Stimulated activated naive CD8-positive, alpha-beta T cell treated with anti-CD3 and anti-CD28 coated beads, Interleukin-15, Interleukin-2, amounts not matched to agents 100 U/mL and 50 U/mL, for 24 hours (primary cell): ENCODE measurements at regions not wholly inside any gene's neighbourhood (a gene's known extent, or its start where the extent isn't known, plus 50 kb on each side); places are given as distances from the start of the nearest gene placed in this dataset.
"Not testable (repeated sequence)": the region's sequence is repeated elsewhere in the genome, so short reads cannot be mapped to it uniquely, and the experiment has no call there.

ENCODE experiments used
- ATAC-seq: fragments of 150-1000 bp; cut with Tn5 transposase; one replicate; pipeline ENCODE4 v1.10.0; 2021
- DNase-seq: peaks from one replicate; pipeline ENCODE4 v3.0.0; 2021

- DNase-seq: no peak
Observed at GRCh38 chr3:1456781-1457311, 364.0 kb downstream of the CNTN6 start.

GRCh38 chr3:1462371-1462770 lies 369.5 kb downstream of the CNTN6 start:
- no peak for ATAC-seq
- DNase-seq: no peak

More at GRCh38 chr3:1456781-1457311, 364.0 kb downstream of the CNTN6 start:
- ATAC-seq: no peak

- ATAC-seq (no peak), DNase-seq (no peak)
Observed at GRCh38 chr3:1462856-1463450, 370.1 kb downstream of the CNTN6 start.

- not testable (repeated sequence) for DNase-seq, ATAC-seq
Observed at GRCh38 chr3:1465091-1465490, 372.3 kb downstream of the CNTN6 start.

- ATAC-seq (no peak), DNase-seq (no peak)
Observed at GRCh38 chr3:1468145-1468544, 375.3 kb downstream of the CNTN6 start.

- DNase-seq (no peak), ATAC-seq (no peak)
Observed at GRCh38 chr3:1469248-1469647, 376.4 kb downstream of the CNTN6 start.

- ATAC-seq (no peak), DNase-seq (no peak)
Observed at GRCh38 chr3:1469687-1470086, 376.9 kb downstream of the CNTN6 start.

GRCh38 chr3:1477669-1478068 lies 384.8 kb downstream of the CNTN6 start:
- DNase-seq (no peak), ATAC-seq (no peak)

- no peak for ATAC-seq
- no peak for DNase-seq
Observed at GRCh38 chr3:1495466-1495865, 402.6 kb downstream of the CNTN6 start.

- DNase-seq (no peak), ATAC-seq (no peak)
Observed at GRCh38 chr3:1499694-1500093, 406.9 kb downstream of the CNTN6 start.

GRCh38 chr3:1501406-1502115 lies 408.7 kb downstream of the CNTN6 start:
- DNase-seq (no peak), ATAC-seq (no peak)

GRCh38 chr3:1506090-1506489 lies 413.3 kb downstream of the CNTN6 start:
- no peak for ATAC-seq
- no peak for DNase-seq

GRCh38 chr3:1513662-1514061 lies 420.8 kb downstream of the CNTN6 start:
- ATAC-seq: no peak
- no peak for DNase-seq

GRCh38 chr3:1515882-1516281 lies 423.1 kb downstream of the CNTN6 start:
- DNase-seq: no peak
- ATAC-seq: no peak

GRCh38 chr3:1527786-1528185 lies 435.0 kb downstream of the CNTN6 start:
- no peak for ATAC-seq
- no peak for DNase-seq

- DNase-seq (no peak), ATAC-seq (no peak)
Observed at GRCh38 chr3:1528621-1529020, 435.8 kb downstream of the CNTN6 start.

GRCh38 chr3:1529676-1530075 lies 436.9 kb downstream of the CNTN6 start:
- ATAC-seq: no peak
- no peak for DNase-seq

- no peak for ATAC-seq
- DNase-seq: no peak
Observed at GRCh38 chr3:1531981-1532380, 439.2 kb downstream of the CNTN6 start.

- DNase-seq (no peak), ATAC-seq (no peak)
Observed at GRCh38 chr3:1532935-1533606, 440.2 kb downstream of the CNTN6 start.

GRCh38 chr3:1533763-1534162 lies 440.9 kb downstream of the CNTN6 start:
- DNase-seq (no peak), ATAC-seq (no peak)

GRCh38 chr3:1534252-1534651 lies 441.4 kb downstream of the CNTN6 start:
- ATAC-seq: no peak

GRCh38 chr3:1535361-1535760 lies 442.5 kb downstream of the CNTN6 start:
- no peak for ATAC-seq

More at GRCh38 chr3:1534252-1534651, 441.4 kb downstream of the CNTN6 start:
- DNase-seq: no peak

GRCh38 chr3:1540686-1541085 lies 447.9 kb downstream of the CNTN6 start:
- DNase-seq (no peak), ATAC-seq (no peak)

More at GRCh38 chr3:1535361-1535760, 442.5 kb downstream of the CNTN6 start:
- no peak for DNase-seq
